H54 (cell line): ENCODE measurements at regions not wholly inside any gene's neighbourhood (a gene's known extent, or its start where the extent isn't known, plus 50 kb on each side); places are given as distances from the start of the nearest gene placed in this dataset.

ENCODE experiments used
- DNase-seq: peaks from one replicate; pipeline ENCODE4 v3.0.0; 2011; ENCODE audit warnings: low spot score, mixed read lengths; ENCODE audit not compliant: insufficient read length
- FAIRE-seq: peaks from 3 replicates; lab custom pipeline; 2011; peaks lifted over from hg19 to GRCh38; lab: Jason Lieb, UNC
- POLR2A ChIP-seq: IDR thresholded peaks from 2 replicates; pipeline ENCODE4 v1.6.1; 2011; ENCODE audit warnings: low read depth, mild to moderate bottlenecking, low read length

- DNase-seq (no peak), FAIRE-seq (no peak)
- TF ChIP-seq POLR2A, result no peak
These were observed 54.9 kb upstream of the IGF1 start for GRCh38 chr12:102535306-102535705.

GRCh38 chr12:102534899-102535298 lies 54.5 kb upstream of the IGF1 start:
- no peak for FAIRE-seq
- DNase-seq, result no peak
- TF ChIP-seq POLR2A, result no peak

GRCh38 chr12:102533483-102534215 lies 53.3 kb upstream of the IGF1 start:
- FAIRE-seq, result no peak
- no peak for DNase-seq
- TF ChIP-seq POLR2A, result no peak
